HCT116 (cell line): ENCODE measurements at regions not wholly inside any gene's neighbourhood (a gene's known extent, or its start where the extent isn't known, plus 50 kb on each side); places are given as distances from the start of the nearest gene placed in this dataset.

Experiments used
- CTCF ChIP-seq, 3 experiments: fragments of 200-600 bp in 1 of 3; sonication (generic) in 1 of 3; IDR thresholded peaks in 2 of 3; conservative IDR thresholded peaks in 1 of 3; 2 replicates each; pipeline ENCODE4 v1.5.1; 2012 to 2017; ENCODE audit warnings: low read depth in 2 of 3, low read length in 2 of 3, antibody characterized with exemption in 1 of 3, borderline replicate concordance in 1 of 3, control low read depth in 1 of 3, mild to moderate bottlenecking in 1 of 3, mixed read lengths in 1 of 3, mixed run types in 1 of 3, moderate library complexity in 1 of 3; ENCODE audit not compliant: insufficient read depth in 1 of 3
- EZH2phosphoT487 ChIP-seq: fragments of 200-600 bp; IDR thresholded peaks from 2 replicates; pipeline ENCODE4 v1.6.1; 2018; ENCODE audit warnings: antibody characterized with exemption, borderline replicate concordance
- SIN3A ChIP-seq: IDR thresholded peaks from 2 replicates; pipeline ENCODE4 v1.6.1; 2012; ENCODE audit warnings: low read depth

DNA sequence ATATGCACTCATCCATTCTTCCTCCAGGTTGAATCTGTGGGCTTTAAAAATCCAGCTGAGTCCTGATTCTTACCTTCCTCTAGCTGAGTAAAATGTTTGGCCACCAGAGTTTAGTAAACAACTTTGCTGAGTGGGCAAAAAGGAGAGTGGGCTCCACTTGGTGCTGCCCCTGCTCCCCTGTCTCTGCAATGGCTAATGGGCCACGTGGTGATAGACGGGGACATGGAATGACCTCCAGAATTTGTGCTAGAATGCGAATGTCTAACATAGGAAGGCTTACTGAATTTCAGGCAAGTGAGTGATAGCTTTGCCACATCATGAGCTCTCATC is 137.3 kb upstream of the CES5A start:
- TF ChIP-seq EZH2phosphoT487: no peak
- no peak for TF ChIP-seq CTCF (IDR thresholded peaks at IDR 0.05 in 2 of 3, conservative IDR thresholded peaks at IDR 0.05 in 1 of 3; ENCODE audit: borderline replicate concordance in 1 of 3, insufficient read depth in 1 of 3, low read depth in 2 of 3, low read length in 2 of 3)
- no peak for TF ChIP-seq SIN3A
